ENCODE measurements at regions not wholly inside any gene's neighbourhood (a gene's known extent, or its start where the extent isn't known, plus 50 kb on each side); places are given as distances from the start of the nearest gene placed in this dataset.

DNA sequence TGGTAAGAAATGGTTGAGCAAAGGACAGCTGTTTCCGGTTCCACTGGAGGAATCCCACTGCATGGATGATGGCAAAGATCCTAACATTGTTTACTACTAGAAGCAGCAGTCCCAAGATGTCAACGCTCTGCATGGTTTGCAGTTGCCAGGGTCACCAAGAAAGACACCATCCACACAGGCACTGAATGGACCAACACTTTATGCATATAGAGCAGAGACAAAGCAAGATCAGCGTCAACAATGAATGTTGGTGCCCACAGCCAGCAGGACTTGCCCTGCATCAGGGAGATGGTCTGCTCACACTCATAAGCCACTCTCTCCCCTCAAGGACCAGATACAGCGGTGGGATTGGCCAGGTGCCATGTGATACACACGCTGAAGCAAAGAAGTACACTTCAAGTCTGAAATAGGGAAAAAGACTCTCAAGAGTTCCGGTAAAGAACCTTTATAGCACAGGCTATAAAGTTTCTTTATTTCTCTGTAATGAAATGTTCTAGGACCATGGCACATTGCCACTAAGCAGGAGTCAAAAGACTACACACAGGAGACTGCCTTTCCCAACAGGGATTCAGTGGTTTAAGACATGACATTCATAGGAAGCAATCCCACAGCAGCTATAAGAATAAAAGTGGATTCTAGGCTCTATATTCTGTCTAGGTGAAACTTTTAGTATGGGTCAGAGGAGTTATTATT lies 133.2 kb upstream of the EPHA4 start (continued):
- TF ChIP-seq, protein P1, sequence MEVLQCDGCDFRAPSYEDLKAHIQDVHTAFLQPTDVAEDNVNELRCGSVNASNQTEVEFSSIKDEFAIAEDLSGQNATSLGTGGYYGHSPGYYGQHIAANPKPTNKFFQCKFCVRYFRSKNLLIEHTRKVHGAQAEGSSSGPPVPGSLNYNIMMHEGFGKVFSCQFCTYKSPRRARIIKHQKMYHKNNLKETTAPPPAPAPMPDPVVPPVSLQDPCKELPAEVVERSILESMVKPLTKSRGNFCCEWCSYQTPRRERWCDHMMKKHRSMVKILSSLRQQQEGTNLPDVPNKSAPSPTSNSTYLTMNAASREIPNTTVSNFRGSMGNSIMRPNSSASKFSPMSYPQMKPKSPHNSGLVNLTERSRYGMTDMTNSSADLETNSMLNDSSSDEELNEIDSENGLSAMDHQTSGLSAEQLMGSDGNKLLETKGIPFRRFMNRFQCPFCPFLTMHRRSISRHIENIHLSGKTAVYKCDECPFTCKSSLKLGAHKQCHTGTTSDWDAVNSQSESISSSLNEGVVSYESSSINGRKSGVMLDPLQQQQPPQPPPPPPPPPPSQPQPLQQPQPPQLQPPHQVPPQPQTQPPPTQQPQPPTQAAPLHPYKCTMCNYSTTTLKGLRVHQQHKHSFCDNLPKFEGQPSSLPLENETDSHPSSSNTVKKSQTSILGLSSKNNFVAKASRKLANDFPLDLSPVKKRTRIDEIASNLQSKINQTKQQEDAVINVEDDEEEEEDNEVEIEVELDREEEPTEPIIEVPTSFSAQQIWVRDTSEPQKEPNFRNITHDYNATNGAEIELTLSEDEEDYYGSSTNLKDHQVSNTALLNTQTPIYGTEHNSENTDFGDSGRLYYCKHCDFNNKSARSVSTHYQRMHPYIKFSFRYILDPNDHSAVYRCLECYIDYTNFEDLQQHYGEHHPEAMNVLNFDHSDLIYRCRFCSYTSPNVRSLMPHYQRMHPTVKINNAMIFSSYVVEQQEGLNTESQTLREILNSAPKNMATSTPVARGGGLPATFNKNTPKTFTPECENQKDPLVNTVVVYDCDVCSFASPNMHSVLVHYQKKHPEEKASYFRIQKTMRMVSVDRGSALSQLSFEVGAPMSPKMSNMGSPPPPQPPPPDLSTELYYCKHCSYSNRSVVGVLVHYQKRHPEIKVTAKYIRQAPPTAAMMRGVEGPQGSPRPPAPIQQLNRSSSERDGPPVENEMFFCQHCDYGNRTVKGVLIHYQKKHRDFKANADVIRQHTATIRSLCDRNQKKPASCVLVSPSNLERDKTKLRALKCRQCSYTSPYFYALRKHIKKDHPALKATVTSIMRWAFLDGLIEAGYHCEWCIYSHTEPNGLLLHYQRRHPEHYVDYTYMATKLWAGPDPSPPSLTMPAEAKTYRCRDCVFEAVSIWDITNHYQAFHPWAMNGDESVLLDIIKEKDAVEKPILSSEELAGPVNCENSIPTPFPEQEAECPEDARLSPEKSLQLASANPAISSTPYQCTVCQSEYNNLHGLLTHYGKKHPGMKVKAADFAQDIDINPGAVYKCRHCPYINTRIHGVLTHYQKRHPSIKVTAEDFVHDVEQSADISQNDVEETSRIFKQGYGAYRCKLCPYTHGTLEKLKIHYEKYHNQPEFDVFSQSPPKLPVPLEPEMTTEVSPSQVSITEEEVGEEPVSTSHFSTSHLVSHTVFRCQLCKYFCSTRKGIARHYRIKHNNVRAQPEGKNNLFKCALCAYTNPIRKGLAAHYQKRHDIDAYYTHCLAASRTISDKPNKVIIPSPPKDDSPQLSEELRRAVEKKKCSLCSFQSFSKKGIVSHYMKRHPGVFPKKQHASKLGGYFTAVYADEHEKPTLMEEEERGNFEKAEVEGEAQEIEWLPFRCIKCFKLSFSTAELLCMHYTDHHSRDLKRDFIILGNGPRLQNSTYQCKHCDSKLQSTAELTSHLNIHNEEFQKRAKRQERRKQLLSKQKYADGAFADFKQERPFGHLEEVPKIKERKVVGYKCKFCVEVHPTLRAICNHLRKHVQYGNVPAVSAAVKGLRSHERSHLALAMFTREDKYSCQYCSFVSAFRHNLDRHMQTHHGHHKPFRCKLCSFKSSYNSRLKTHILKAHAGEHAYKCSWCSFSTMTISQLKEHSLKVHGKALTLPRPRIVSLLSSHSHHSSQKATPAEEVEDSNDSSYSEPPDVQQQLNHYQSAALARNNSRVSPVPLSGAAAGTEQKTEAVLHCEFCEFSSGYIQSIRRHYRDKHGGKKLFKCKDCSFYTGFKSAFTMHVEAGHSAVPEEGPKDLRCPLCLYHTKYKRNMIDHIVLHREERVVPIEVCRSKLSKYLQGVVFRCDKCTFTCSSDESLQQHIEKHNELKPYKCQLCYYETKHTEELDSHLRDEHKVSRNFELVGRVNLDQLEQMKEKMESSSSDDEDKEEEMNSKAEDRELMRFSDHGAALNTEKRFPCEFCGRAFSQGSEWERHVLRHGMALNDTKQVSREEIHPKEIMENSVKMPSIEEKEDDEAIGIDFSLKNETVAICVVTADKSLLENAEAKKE (CRISPR knock-in tag; IDR thresholded peaks at IDR 0.05): no peak
- TF ChIP-seq JUNB (IDR thresholded peaks at IDR 0.05; ENCODE audit: unreplicated experiment): no peak
- TF ChIP-seq EZH2phosphoT487 (IDR thresholded peaks at IDR 0.05; ENCODE audit: unreplicated experiment): no peak
- no peak for TF ChIP-seq ZNF331 (CRISPR knock-in tag; IDR thresholded peaks at IDR 0.05; ENCODE audit: low read depth)
- TF ChIP-seq, protein P2, sequence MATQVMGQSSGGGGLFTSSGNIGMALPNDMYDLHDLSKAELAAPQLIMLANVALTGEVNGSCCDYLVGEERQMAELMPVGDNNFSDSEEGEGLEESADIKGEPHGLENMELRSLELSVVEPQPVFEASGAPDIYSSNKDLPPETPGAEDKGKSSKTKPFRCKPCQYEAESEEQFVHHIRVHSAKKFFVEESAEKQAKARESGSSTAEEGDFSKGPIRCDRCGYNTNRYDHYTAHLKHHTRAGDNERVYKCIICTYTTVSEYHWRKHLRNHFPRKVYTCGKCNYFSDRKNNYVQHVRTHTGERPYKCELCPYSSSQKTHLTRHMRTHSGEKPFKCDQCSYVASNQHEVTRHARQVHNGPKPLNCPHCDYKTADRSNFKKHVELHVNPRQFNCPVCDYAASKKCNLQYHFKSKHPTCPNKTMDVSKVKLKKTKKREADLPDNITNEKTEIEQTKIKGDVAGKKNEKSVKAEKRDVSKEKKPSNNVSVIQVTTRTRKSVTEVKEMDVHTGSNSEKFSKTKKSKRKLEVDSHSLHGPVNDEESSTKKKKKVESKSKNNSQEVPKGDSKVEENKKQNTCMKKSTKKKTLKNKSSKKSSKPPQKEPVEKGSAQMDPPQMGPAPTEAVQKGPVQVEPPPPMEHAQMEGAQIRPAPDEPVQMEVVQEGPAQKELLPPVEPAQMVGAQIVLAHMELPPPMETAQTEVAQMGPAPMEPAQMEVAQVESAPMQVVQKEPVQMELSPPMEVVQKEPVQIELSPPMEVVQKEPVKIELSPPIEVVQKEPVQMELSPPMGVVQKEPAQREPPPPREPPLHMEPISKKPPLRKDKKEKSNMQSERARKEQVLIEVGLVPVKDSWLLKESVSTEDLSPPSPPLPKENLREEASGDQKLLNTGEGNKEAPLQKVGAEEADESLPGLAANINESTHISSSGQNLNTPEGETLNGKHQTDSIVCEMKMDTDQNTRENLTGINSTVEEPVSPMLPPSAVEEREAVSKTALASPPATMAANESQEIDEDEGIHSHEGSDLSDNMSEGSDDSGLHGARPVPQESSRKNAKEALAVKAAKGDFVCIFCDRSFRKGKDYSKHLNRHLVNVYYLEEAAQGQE (IDR thresholded peaks at IDR 0.05; ENCODE audit: unreplicated experiment): no peak
